GM06990 (cell line): ENCODE measurements at regions not wholly inside any gene's neighbourhood (a gene's known extent, or its start where the extent isn't known, plus 50 kb on each side); places are given as distances from the start of the nearest gene placed in this dataset.

Experiments
- DNase-seq: peaks from one replicate; pipeline ENCODE4 v3.0.0-alpha.2; 2011; ENCODE audit not compliant: insufficient read length; ENCODE audit errors: extremely low read depth
- H3K27me3 ChIP-seq: replicated peaks from 2 replicates; pipeline ENCODE4 v1.6.0; 2011; ENCODE audit warnings: low read length; ENCODE audit not compliant: control insufficient read depth, insufficient read depth
- H3K36me3 ChIP-seq: 2 replicates; pipeline ENCODE4 v1.5.1; 2011; ENCODE audit warnings: low read length; ENCODE audit not compliant: control insufficient read depth, insufficient read depth
- H3K4me3 ChIP-seq: replicated peaks from 2 replicates; pipeline ENCODE4 v1.5.1; 2011; ENCODE audit warnings: low read depth, mild to moderate bottlenecking, control low read depth, low read length
- TF ChIP-seq, protein P1 (sequence below): IDR thresholded peaks from 2 replicates; pipeline ENCODE4 v1.5.1; 2011; ENCODE audit warnings: low read length, control low read depth, mild to moderate bottlenecking, inconsistent platforms; ENCODE audit not compliant: insufficient read depth, poor library complexity, severe bottlenecking

DNA sequence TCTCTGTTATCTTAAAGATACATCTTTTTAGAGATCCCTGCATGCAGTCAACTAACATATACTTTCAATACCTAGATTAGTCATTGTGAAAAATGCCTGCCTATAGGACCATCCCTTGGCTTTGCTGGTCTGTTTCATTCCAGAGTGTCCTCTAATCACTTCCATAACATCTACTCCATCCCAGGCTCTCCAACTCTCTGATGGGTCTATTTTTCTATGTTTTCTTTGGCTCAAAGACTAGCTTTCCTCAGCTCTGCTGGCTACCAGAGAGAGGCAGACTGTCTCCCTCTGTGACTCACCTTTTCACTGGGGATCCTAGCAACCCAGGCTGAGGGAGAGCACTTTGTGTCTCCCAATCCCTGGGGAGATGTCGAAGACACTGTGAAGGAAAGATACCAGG is 547.7 kb upstream of the MCTP2 start:
- TF ChIP-seq, protein P1, sequence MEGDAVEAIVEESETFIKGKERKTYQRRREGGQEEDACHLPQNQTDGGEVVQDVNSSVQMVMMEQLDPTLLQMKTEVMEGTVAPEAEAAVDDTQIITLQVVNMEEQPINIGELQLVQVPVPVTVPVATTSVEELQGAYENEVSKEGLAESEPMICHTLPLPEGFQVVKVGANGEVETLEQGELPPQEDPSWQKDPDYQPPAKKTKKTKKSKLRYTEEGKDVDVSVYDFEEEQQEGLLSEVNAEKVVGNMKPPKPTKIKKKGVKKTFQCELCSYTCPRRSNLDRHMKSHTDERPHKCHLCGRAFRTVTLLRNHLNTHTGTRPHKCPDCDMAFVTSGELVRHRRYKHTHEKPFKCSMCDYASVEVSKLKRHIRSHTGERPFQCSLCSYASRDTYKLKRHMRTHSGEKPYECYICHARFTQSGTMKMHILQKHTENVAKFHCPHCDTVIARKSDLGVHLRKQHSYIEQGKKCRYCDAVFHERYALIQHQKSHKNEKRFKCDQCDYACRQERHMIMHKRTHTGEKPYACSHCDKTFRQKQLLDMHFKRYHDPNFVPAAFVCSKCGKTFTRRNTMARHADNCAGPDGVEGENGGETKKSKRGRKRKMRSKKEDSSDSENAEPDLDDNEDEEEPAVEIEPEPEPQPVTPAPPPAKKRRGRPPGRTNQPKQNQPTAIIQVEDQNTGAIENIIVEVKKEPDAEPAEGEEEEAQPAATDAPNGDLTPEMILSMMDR, result no peak
- H3K36me3 ChIP-seq, result no peaks in the 10 kb centered on the region
- no peaks in the 10 kb centered on the region for H3K27me3 ChIP-seq
- no peak overlapping the region for H3K4me3 ChIP-seq
- no peak for DNase-seq

DNA sequence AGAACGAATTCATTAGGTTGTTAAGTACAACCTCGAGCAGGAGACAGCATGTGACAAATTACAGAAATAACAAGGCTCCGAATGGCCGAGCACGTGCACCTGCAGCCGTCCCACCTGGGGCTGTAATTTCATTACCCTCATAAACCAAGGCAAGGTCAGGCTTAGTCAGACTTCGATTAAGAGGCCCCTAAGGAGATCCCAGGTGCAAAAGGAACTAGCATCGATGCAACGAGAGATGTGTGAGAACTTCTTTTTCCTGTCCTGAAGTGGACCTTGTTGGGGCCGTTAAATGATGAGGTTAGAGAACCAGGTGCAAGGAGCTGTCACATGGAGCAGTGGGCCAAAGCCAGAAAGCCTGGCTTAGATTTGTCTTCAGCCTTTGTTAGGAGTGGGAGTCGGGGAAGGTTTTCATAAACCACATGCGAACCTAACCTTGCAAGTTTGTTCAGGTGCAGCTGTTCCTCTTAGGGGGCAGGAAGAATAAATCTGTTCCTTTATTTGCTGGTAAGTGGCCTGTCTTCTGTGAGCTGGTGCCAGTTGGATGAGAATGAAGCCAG is 559.9 kb upstream of the MCTP2 start:
- H3K4me3 ChIP-seq, result no peak overlapping the region
- DNase-seq, result no peak
- no peaks in the 10 kb centered on the region for H3K27me3 ChIP-seq
- H3K36me3 ChIP-seq, result no peaks in the 10 kb centered on the region
- TF ChIP-seq, protein P1, result no peak

DNA sequence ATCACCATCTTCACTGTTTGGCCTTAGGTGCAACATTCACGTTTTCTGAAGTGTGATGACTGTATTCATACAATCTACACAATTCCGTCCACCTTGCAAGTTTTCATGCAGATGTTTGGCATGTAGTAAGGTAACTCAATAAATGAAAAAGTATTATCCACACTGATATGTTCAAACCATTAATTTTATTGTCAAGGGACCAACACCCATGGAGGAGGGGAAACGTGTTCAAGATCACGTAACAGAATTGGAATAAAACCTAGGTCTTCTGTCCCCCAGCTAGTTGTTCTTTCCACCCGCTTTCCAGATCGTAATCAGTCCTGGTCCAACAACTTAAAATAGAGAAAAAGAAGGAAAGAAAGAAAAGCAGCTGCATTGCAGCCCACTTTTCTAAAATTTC is 560.4 kb upstream of the MCTP2 start:
- H3K36me3 ChIP-seq, result no peaks in the 10 kb centered on the region
- no peak for DNase-seq
- no peak overlapping the region for H3K4me3 ChIP-seq
- no peaks in the 10 kb centered on the region for H3K27me3 ChIP-seq
- TF ChIP-seq, protein P1, result no peak

DNA sequence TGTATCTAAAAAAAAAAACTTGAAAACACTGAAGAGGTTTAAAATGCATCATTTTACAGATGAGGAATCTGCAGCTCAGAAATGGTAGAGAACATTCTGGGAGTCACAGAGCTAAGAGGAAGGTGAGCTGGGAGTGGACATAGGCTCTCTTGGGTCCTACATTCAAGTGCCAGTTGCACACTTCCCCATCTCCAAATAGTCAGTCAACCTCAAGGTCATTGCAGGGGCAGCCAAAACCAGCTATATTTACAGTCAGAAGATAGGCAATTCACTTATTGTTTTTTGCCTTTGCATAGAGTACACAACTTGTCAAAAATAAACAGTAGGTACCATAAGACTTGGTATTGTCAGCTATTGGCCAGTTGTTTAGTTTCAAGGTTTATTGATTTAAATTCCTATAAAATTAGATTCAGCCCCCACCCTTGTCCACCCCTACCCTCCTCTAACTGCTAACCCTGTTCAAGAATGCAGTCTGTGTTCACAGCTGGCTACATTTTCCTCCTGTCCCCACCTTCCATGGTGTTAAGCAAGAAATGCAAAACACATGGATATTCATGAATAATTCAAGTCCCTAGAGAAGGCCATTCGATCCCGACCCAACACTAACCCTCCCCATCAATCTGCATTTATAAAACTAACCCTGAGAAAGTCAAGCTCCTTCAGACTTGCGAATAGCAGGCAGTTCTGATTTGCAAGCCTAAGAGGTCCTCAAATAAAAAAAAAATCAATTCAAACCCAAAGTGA is 567.0 kb upstream of the MCTP2 start:
- Histone ChIP-seq H3K36me3 (no peaks in the 10 kb centered on the region), H3K27me3 (no peaks in the 10 kb centered on the region), H3K4me3 (no peak overlapping the region)
- no peak for DNase-seq
- TF ChIP-seq, protein P1, result no peak

DNA sequence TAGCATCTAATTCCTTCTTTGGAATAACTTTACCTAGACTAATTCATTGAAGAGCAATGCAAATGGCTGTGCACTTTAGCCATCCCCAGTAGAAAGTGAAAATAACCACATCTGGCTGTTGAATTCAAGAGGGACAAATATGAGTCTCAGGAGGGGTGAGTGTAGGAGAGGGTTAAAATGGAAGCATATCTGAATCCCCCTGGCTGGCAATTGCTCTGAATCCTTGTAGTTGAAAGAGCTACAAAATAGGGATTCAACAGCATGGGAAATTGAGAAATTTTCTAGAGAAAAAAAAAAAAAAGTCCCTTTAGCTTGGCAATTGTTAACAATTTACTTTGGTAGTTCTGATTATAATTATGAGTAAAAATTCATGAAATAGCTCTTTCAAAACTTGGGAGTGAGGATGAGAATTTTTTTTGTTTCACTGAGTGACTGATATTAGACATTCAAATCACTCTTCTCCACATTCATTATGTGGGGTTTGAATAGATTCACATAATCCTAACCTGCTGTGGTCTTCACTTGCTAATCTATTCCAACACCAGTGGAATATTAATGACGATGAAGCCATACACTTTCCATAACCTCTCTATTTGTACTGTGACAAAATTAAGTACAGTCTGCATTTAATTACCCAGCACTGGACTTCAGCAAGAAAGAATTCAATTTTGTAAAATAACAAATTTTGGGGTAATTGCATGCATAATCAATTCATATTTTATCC is 569.0 kb upstream of the MCTP2 start:
- Histone ChIP-seq H3K4me3 (no peak overlapping the region), H3K36me3 (no peaks in the 10 kb centered on the region), H3K27me3 (no peaks in the 10 kb centered on the region)
- TF ChIP-seq, protein P1, result no peak
- no peak for DNase-seq
